H1 (cell line): ENCODE measurements at regions not wholly inside any gene's neighbourhood (a gene's known extent, or its start where the extent isn't known, plus 50 kb on each side); places are given as distances from the start of the nearest gene placed in this dataset.

ENCODE experiments used
- CTCF ChIA-PET: fragments of 300-600 bp; sonication (Branson Sonifier 250); formaldehyde crosslinking; loops from one replicate; lab custom pipeline; 2021; ENCODE audit not compliant: partially characterized antibody; lab: Charles Lee
- POLR2A ChIA-PET: fragments of 300-600 bp; sonication (Branson Sonifier 250); formaldehyde crosslinking; loops from one replicate; lab custom pipeline; 2021; ENCODE audit warnings: inconsistent platforms; ENCODE audit not compliant: partially characterized antibody; lab: Charles Lee
- DNase-seq, 2 experiments: peaks; one replicate each; pipeline versions ENCODE4 v3.0.0 to v3.0.0-alpha.2; 2010 to 2022; ENCODE audit warnings: low spot score in 2 of 2, low read depth in 1 of 2, mixed read lengths in 1 of 2
- FAIRE-seq: peaks from 2 replicates; lab custom pipeline; 2011; peaks lifted over from hg19 to GRCh38; lab: Jason Lieb, UNC
- H2AFZ ChIP-seq: 2 replicates; pipeline ENCODE4 v1.8.1; 2012; ENCODE audit warnings: low read length, inconsistent platforms
- H2AK5ac ChIP-seq: 2 replicates; pipeline ENCODE4 v1.6.1; 2013; ENCODE audit warnings: low read depth, low read length
- H2BK120ac ChIP-seq: replicated peaks from 2 replicates; pipeline ENCODE3; 2013; ENCODE audit warnings: low read depth, low read length, inconsistent platforms
- H2BK12ac ChIP-seq: 2 replicates; pipeline ENCODE4 v1.6.1; 2013; ENCODE audit warnings: low read depth, low read length
- H2BK15ac ChIP-seq: 2 replicates; pipeline ENCODE4 v1.6.1; 2013; ENCODE audit warnings: low read length
- H2BK20ac ChIP-seq: 2 replicates; pipeline ENCODE4 v1.6.1; 2013; ENCODE audit warnings: low read length
- H2BK5ac ChIP-seq: 2 replicates; pipeline ENCODE4 v1.6.1; 2013; ENCODE audit warnings: low read depth, low read length
- H3K14ac ChIP-seq: 2 replicates; pipeline ENCODE4 v1.6.1; 2013; ENCODE audit warnings: inconsistent platforms; ENCODE audit not compliant: insufficient read length
- H3K18ac ChIP-seq: 2 replicates; pipeline ENCODE4 v1.6.1; 2013; ENCODE audit warnings: low read length; ENCODE audit errors: extremely low read depth
- H3K23ac ChIP-seq: 2 replicates; pipeline ENCODE4 v1.6.1; 2013; ENCODE audit warnings: inconsistent platforms; ENCODE audit not compliant: insufficient read length
- H3K23me2 ChIP-seq: 2 replicates; pipeline ENCODE4 v1.6.1; 2013; ENCODE audit warnings: low read depth, low read length
- H3K27ac ChIP-seq: 2 replicates; pipeline ENCODE4 v1.6.1; 2011; ENCODE audit warnings: low read depth, low read length, inconsistent platforms
- H3K27me3 ChIP-seq, 4 experiments: replicated peaks in 1 of 4; 1 replicate in 1 of 4; 2 replicates in 3 of 4; pipeline versions ENCODE4 v1.6.1 to v1.8.1; 2011 to 2013; ENCODE audit warnings: low read length in 3 of 4, mild to moderate bottlenecking in 3 of 4, inconsistent platforms in 2 of 4, mixed read lengths in 2 of 4, moderate library complexity in 1 of 4; ENCODE audit not compliant: control insufficient read depth in 3 of 4, insufficient read depth in 3 of 4; ENCODE audit errors: extremely low read depth in 1 of 4
- H3K36me3 ChIP-seq, 4 experiments: 2 replicates each; pipeline versions ENCODE4 v1.6.1 to v1.8.1; 2011 to 2013; ENCODE audit warnings: mild to moderate bottlenecking in 4 of 4, low read length in 3 of 4, moderate library complexity in 2 of 4, control low read depth in 1 of 4, inconsistent platforms in 1 of 4; ENCODE audit not compliant: insufficient read depth in 4 of 4, control insufficient read depth in 2 of 4
- H3K4ac ChIP-seq: replicated peaks from 2 replicates; pipeline ENCODE3; 2013; ENCODE audit warnings: low read length, low read depth, mixed read lengths, inconsistent platforms; ENCODE audit not compliant: insufficient read length
- H3K4me1 ChIP-seq, 4 experiments: replicated peaks in 1 of 4; 1 replicate in 1 of 4; 2 replicates in 3 of 4; pipeline versions ENCODE4 v1.6.1 to v1.8.1; 2011 to 2013; ENCODE audit warnings: low read length in 3 of 4, inconsistent platforms in 2 of 4, mixed read lengths in 1 of 4; ENCODE audit not compliant: insufficient read depth in 4 of 4, control insufficient read depth in 3 of 4
- H3K4me2 ChIP-seq, 2 experiments: 2 replicates each; pipeline versions ENCODE4 v1.6.1 to v1.8.1; 2011 to 2013; ENCODE audit warnings: low read depth in 2 of 2, low read length in 2 of 2, control low read depth in 1 of 2, inconsistent platforms in 1 of 2, mild to moderate bottlenecking in 1 of 2; ENCODE audit not compliant: insufficient read depth in 1 of 2
- H3K4me3 ChIP-seq, 4 experiments: fragments of 200-600, 300-600 bp in 1 of 4; sonication (generic), shearing (Covaris generic), sonication (Bioruptor Twin) in 1 of 4; 2 replicates each; pipeline versions ENCODE4 v1.5.1 to v1.8.1; 2011 to 2016; ENCODE audit warnings: low read length in 4 of 4, low read depth in 3 of 4, control low read depth in 2 of 4, inconsistent platforms in 2 of 4, mild to moderate bottlenecking in 2 of 4, mixed read lengths in 1 of 4, moderate library complexity in 1 of 4; ENCODE audit not compliant: insufficient read depth in 2 of 4; ENCODE audit errors: extremely low read depth in 1 of 4
- H3K56ac ChIP-seq: replicated peaks from 2 replicates; pipeline ENCODE3; 2013; ENCODE audit warnings: low read depth, mild to moderate bottlenecking, mixed read lengths, low read length, inconsistent platforms; ENCODE audit not compliant: insufficient read length
- H3K79me1 ChIP-seq: 2 replicates; pipeline ENCODE4 v1.6.1; 2013; ENCODE audit warnings: low read depth, low read length, control low read depth
- H3K79me2 ChIP-seq, 2 experiments: 2 replicates each; pipeline versions ENCODE4 v1.6.1 to v1.8.1; 2012 to 2013; ENCODE audit warnings: low read length in 2 of 2, mild to moderate bottlenecking in 2 of 2, inconsistent platforms in 1 of 2; ENCODE audit not compliant: insufficient read depth in 2 of 2, control insufficient read depth in 1 of 2
- H3K9ac ChIP-seq, 4 experiments: replicated peaks in 1 of 4; 1 replicate in 1 of 4; 2 replicates in 3 of 4; pipeline versions ENCODE4 v1.6.1 to v1.8.1; 2011 to 2013; ENCODE audit warnings: low read depth in 3 of 4, low read length in 3 of 4, control low read depth in 2 of 4, mild to moderate bottlenecking in 2 of 4, moderate library complexity in 2 of 4, inconsistent platforms in 1 of 4; ENCODE audit errors: extremely low read depth in 1 of 4
- H3K9me3 ChIP-seq, 2 experiments: 2 replicates each; pipeline versions ENCODE4 v1.6.1 to v1.8.1; 2012 to 2013; ENCODE audit warnings: mild to moderate bottlenecking in 2 of 2, moderate library complexity in 2 of 2, control low read depth in 1 of 2, inconsistent platforms in 1 of 2, low read depth in 1 of 2, low read length in 1 of 2, mixed read lengths in 1 of 2; ENCODE audit not compliant: insufficient read depth in 2 of 2
- H4K20me1 ChIP-seq, 2 experiments: replicated peaks in 1 of 2; 2 replicates each; pipeline versions ENCODE3 to v1.8.1; 2011 to 2013; ENCODE audit warnings: inconsistent platforms in 2 of 2, low read length in 2 of 2, mild to moderate bottlenecking in 1 of 2; ENCODE audit not compliant: insufficient read depth in 2 of 2, control insufficient read depth in 1 of 2
- H4K5ac ChIP-seq: 2 replicates; pipeline ENCODE4 v1.6.1; 2013; ENCODE audit warnings: low read length, low read depth, mixed read lengths, inconsistent platforms; ENCODE audit not compliant: insufficient read length
- H4K8ac ChIP-seq: 2 replicates; pipeline ENCODE4 v1.8.0; 2013; ENCODE audit warnings: mild to moderate bottlenecking, moderate library complexity, low read length, inconsistent platforms; ENCODE audit not compliant: insufficient read depth; ENCODE audit errors: extremely low read depth
- H4K91ac ChIP-seq: replicated peaks from 2 replicates; pipeline ENCODE3; 2013; ENCODE audit warnings: low read length, mixed read lengths, inconsistent platforms; ENCODE audit not compliant: insufficient read length
- CBX8 ChIP-seq: fragments of 300-800, 300-1000 bp; sonication (generic); IDR thresholded peaks from 2 replicates; pipeline ENCODE4 v1.7.1; 2016; ENCODE audit warnings: low read depth, low read length, borderline replicate concordance
- WGBS, 2 experiments: shearing (Covaris generic) in 1 of 2; methylation state at CpG; one replicate each; pipeline versions ENCODE4 v1.1.6 to v1.1.7; 2013 to 2015; ENCODE audit warnings: low lambda C conversion rate in 2 of 2, mixed read lengths in 2 of 2, inconsistent platforms in 1 of 2, low coverage in 1 of 2, missing lambda C conversion rate in 1 of 2; ENCODE audit not compliant: insufficient replicate concordance in 2 of 2, insufficient coverage in 1 of 2, insufficient read length in 1 of 2; ENCODE audit errors: extremely low coverage in 1 of 2, missing lambda C conversion rate in 1 of 2; 5-methylcytosine and 5-hydroxymethylcytosine counted together

GRCh38 chr10:56880606-56881005 lies 519.5 kb upstream of the ZWINT start:
- no peak for TF ChIP-seq CBX8
- H4K8ac ChIP-seq, result no peak overlapping the region
- H3K4me3 ChIP-seq, result no peak overlapping the region
- H3K4me2 ChIP-seq, result no peak overlapping the region
- H3K14ac ChIP-seq, result no peak overlapping the region
- H3K56ac ChIP-seq, result no peak overlapping the region
- no peak for FAIRE-seq
- no peak overlapping the region for H3K4ac ChIP-seq
- H2BK20ac ChIP-seq, result no peak overlapping the region
- ChIA-PET POLR2A (no interaction called here), CTCF (no interaction called here)
- H3K27ac ChIP-seq, result no peak overlapping the region
- H3K79me2 ChIP-seq, result no peaks in the 10 kb centered on the region
- H3K9me3 ChIP-seq, result no peaks in the 10 kb centered on the region
- H3K18ac ChIP-seq, result no peak overlapping the region
- H3K4me1 ChIP-seq, result no peaks in the 10 kb centered on the region
- H3K79me1 ChIP-seq, result no peaks in the 10 kb centered on the region
- H4K91ac ChIP-seq, result no peak overlapping the region
- H4K5ac ChIP-seq, result no peak overlapping the region
- 93% methylated on average over 4 of the region's 4 CpGs; no CpG with 5 or more reads in 1 of the 2 experiments for WGBS, 2 experiments
- no peak overlapping the region for H2AFZ ChIP-seq
- no peak overlapping the region for H2AK5ac ChIP-seq
- H3K27me3 ChIP-seq, result no peaks in the 10 kb centered on the region
- H3K23me2 ChIP-seq, result no peaks in the 10 kb centered on the region
- no peak overlapping the region for H3K23ac ChIP-seq
- H4K20me1 ChIP-seq, result no peaks in the 10 kb centered on the region
- no peak overlapping the region for H2BK120ac ChIP-seq
- H2BK15ac ChIP-seq, result no peak overlapping the region
- H2BK12ac ChIP-seq, result no peak overlapping the region
- DNase-seq, result no peak
- no peak overlapping the region for H3K9ac ChIP-seq
- H3K36me3 ChIP-seq, result no peaks in the 10 kb centered on the region
- no peak overlapping the region for H2BK5ac ChIP-seq
